ENCODE measurements at regions not wholly inside any gene's neighbourhood (a gene's known extent, or its start where the extent isn't known, plus 50 kb on each side); places are given as distances from the start of the nearest gene placed in this dataset.

- H3K36me3 ChIP-seq (ENCODE audit: insufficient read depth, low read length): no peaks in the 10 kb centered on the region
- peaks cover 82% of the 10 kb centered on the region for H3K4me1 ChIP-seq (ENCODE audit: insufficient read depth, low read length, poor library complexity, severe bottlenecking)
- peak overlapping the region; percentile 65 for H3K4me2 ChIP-seq (ENCODE audit: low read depth, low read length, poor library complexity, severe bottlenecking)
- peaks cover 24% of the 10 kb centered on the region for H3K79me2 ChIP-seq (ENCODE audit: insufficient read depth, low read length)
- no peaks in the 10 kb centered on the region for H3K9me3 ChIP-seq (ENCODE audit: insufficient read depth, low read depth, low read length)
- peaks cover 23% of the 10 kb centered on the region for H3F3A ChIP-seq (ENCODE audit: low read depth)
- TF ChIP-seq CTCF (conservative IDR thresholded peaks at IDR 0.05; ENCODE audit: low read length): no peak
- TF ChIP-seq EZH2phosphoT487 (IDR thresholded peaks at IDR 0.05; ENCODE audit: borderline replicate concordance): no peak
- H2AFZ ChIP-seq (ENCODE audit: low read length): no peak overlapping the region
- H3K4me3 ChIP-seq (ENCODE audit: low read length, poor library complexity, severe bottlenecking): peak overlapping the region; percentile 46
- H3K9me2 ChIP-seq (replicated peaks; ENCODE audit: low read depth, low read length): no peaks in the 10 kb centered on the region
- peak overlapping the region; percentile 68 for H3K9ac ChIP-seq (ENCODE audit: low read depth, low read length, poor library complexity, severe bottlenecking)
- H4K20me1 ChIP-seq (ENCODE audit: insufficient read depth, low read length, poor library complexity, severe bottlenecking): no peaks in the 10 kb centered on the region
- H3K27me3 ChIP-seq (ENCODE audit: insufficient read depth, low read length, poor library complexity, severe bottlenecking): no peaks in the 10 kb centered on the region
Measured at GRCh38 chr9:28868228-28868990, 1295.1 kb upstream of the C9orf72 start.

- no peak for TF ChIP-seq EZH2phosphoT487 (IDR thresholded peaks at IDR 0.05; ENCODE audit: borderline replicate concordance)
- TF ChIP-seq CTCF (conservative IDR thresholded peaks at IDR 0.05; ENCODE audit: low read length): no peak
- Histone ChIP-seq H3K27me3 (ENCODE audit: insufficient read depth, low read length, poor library complexity, severe bottlenecking) (no peaks in the 10 kb centered on the region), H3K4me3 (ENCODE audit: low read length, poor library complexity, severe bottlenecking) (peak overlapping the region; percentile 74), H3K36me3 (ENCODE audit: insufficient read depth, low read length) (no peaks in the 10 kb centered on the region), H3F3A (ENCODE audit: low read depth) (no peaks in the 10 kb centered on the region), H4K20me1 (ENCODE audit: insufficient read depth, low read length, poor library complexity, severe bottlenecking) (no peaks in the 10 kb centered on the region), H2AFZ (ENCODE audit: low read length) (no peak overlapping the region), H3K4me2 (ENCODE audit: low read depth, low read length, poor library complexity, severe bottlenecking) (peak overlapping the region; percentile 80), H3K4me1 (ENCODE audit: insufficient read depth, low read length, poor library complexity, severe bottlenecking) (peaks cover 30% of the 10 kb centered on the region), H3K79me2 (ENCODE audit: insufficient read depth, low read length) (peaks cover 31% of the 10 kb centered on the region), H3K9ac (ENCODE audit: low read depth, low read length, poor library complexity, severe bottlenecking) (peak overlapping the region; percentile 81), H3K9me2 (replicated peaks; ENCODE audit: low read depth, low read length) (no peaks in the 10 kb centered on the region), H3K9me3 (ENCODE audit: insufficient read depth, low read depth, low read length) (no peaks in the 10 kb centered on the region)
Measured at GRCh38 chr9:28882529-28882928, 1309.2 kb upstream of the C9orf72 start.

GRCh38 chr9:28883234-28883633, 1310.0 kb upstream of the C9orf72 start:
- Histone ChIP-seq H3K79me2 (ENCODE audit: insufficient read depth, low read length) (peaks cover 31% of the 10 kb centered on the region), H3K9ac (ENCODE audit: low read depth, low read length, poor library complexity, severe bottlenecking) (peak overlapping the region; percentile 81), H3K36me3 (ENCODE audit: insufficient read depth, low read length) (no peaks in the 10 kb centered on the region), H4K20me1 (ENCODE audit: insufficient read depth, low read length, poor library complexity, severe bottlenecking) (no peaks in the 10 kb centered on the region), H3F3A (ENCODE audit: low read depth) (0 out of 2 replicates have a peak, but pooled peaks cover 2% of the 10 kb centered on the region), H3K4me1 (ENCODE audit: insufficient read depth, low read length, poor library complexity, severe bottlenecking) (peaks cover 37% of the 10 kb centered on the region), H2AFZ (ENCODE audit: low read length) (no peak overlapping the region), H3K4me2 (ENCODE audit: low read depth, low read length, poor library complexity, severe bottlenecking) (peak overlapping the region; percentile 80), H3K27me3 (ENCODE audit: insufficient read depth, low read length, poor library complexity, severe bottlenecking) (no peaks in the 10 kb centered on the region), H3K4me3 (ENCODE audit: low read length, poor library complexity, severe bottlenecking) (peak overlapping the region; percentile 74), H3K9me3 (ENCODE audit: insufficient read depth, low read depth, low read length) (no peaks in the 10 kb centered on the region), H3K9me2 (replicated peaks; ENCODE audit: low read depth, low read length) (no peaks in the 10 kb centered on the region)
- TF ChIP-seq CTCF (conservative IDR thresholded peaks at IDR 0.05; ENCODE audit: low read length): no peak
- no peak for TF ChIP-seq EZH2phosphoT487 (IDR thresholded peaks at IDR 0.05; ENCODE audit: borderline replicate concordance)

Measured in Loucy (cell line).